Karpas-422 (cell line): ENCODE measurements at regions not wholly inside any gene's neighbourhood (a gene's known extent, or its start where the extent isn't known, plus 50 kb on each side); places are given as distances from the start of the nearest gene placed in this dataset.

Experiments used
- DNase-seq: peaks from one replicate; pipeline ENCODE4 v3.0.0-alpha.2; 2015
- H2AFZ ChIP-seq: fragments of 200-600 bp; sonication (generic); 2 replicates; pipeline ENCODE4 v1.6.1; 2014; ENCODE audit warnings: antibody characterized with exemption, low read length, mixed read lengths
- H3K27ac ChIP-seq: fragments of 200-600 bp; sonication (generic); 2 replicates; pipeline ENCODE4 v1.5.1; 2014; ENCODE audit warnings: mild to moderate bottlenecking, low read length, moderate library complexity
- H3K27me3 ChIP-seq: fragments of 200-600 bp; sonication (generic); 2 replicates; pipeline ENCODE4 v1.6.1; 2014; ENCODE audit warnings: low read length, mixed read lengths
- H3K36me3 ChIP-seq: fragments of 200-600 bp; sonication (generic); 2 replicates; pipeline ENCODE4 v1.6.1; 2014; ENCODE audit warnings: low read length, mixed read lengths; ENCODE audit not compliant: insufficient read depth
- H3K4me1 ChIP-seq: fragments of 200-600 bp; sonication (generic); 2 replicates; pipeline ENCODE4 v1.6.1; 2014; ENCODE audit warnings: mild to moderate bottlenecking, low read length, mixed read lengths
- H3K4me2 ChIP-seq: fragments of 200-600 bp; sonication (generic); 2 replicates; pipeline ENCODE4 v1.6.1; 2014; ENCODE audit warnings: low read length, low read depth, mild to moderate bottlenecking; ENCODE audit not compliant: poor library complexity, severe bottlenecking
- H3K4me3 ChIP-seq: fragments of 200-600 bp; sonication (generic); 2 replicates; pipeline ENCODE4 v1.5.1; 2014; ENCODE audit warnings: mild to moderate bottlenecking, antibody characterized with exemption, low read length, mixed read lengths
- H3K79me2 ChIP-seq: fragments of 200-600 bp; sonication (generic); 2 replicates; pipeline ENCODE4 v1.6.1; 2014; ENCODE audit warnings: mild to moderate bottlenecking, low read length, mixed read lengths
- H3K9ac ChIP-seq: fragments of 200-600 bp; sonication (generic); 2 replicates; pipeline ENCODE4 v1.6.0; 2014; ENCODE audit warnings: low read length
- H3K9me2 ChIP-seq: fragments of 200-600 bp; sonication (generic), shearing (Covaris generic); replicated peaks from 2 replicates; pipeline ENCODE4 v1.6.0; 2014; ENCODE audit warnings: mild to moderate bottlenecking, low read length, moderate library complexity; ENCODE audit not compliant: insufficient read depth
- H3K9me3 ChIP-seq: fragments of 300-700, 200-600 bp; sonication (generic); 2 replicates; pipeline ENCODE4 v1.6.1; 2014; ENCODE audit warnings: low read length, mixed read lengths
- H4K20me1 ChIP-seq: fragments of 200-600 bp; sonication (generic); 2 replicates; pipeline ENCODE4 v1.6.1; 2014; ENCODE audit warnings: mild to moderate bottlenecking, antibody characterized with exemption, low read length, low read depth; ENCODE audit not compliant: insufficient read depth

DNA sequence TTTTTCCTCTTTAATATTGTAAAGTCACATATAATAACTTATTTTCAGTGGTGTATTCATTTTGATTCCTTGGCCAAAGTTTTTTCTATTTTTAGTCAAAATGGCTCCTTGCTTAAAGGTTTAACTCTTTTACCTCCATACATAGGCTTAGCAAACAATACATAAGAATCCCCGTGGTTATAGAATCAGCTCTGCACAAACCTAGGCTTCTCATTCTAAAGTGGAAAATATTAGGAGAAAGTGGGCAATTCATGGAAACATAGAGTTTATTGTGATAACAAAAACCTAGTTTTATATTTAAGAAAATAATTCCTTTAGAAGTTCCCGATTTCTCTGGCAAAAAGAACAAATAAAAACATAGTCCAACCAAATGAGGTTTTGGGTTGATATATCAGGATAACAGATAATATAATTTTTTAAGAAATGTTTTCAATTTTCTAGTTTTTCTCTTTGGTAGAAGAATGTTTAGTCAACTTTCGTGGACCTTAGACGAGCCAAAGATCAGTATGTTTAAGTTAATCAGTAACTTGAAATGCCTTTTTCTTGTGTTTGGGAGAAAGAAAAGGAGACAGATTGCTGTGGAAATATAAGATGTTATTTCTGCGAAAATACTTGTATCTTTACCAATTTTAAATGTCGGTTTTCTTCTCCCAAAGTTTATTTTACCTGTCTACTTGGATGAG, 93.4 kb upstream of the KLF12 start:
- no peaks in the 10 kb centered on the region for H3K36me3 ChIP-seq
- no peaks in the 10 kb centered on the region for H3K9me2 ChIP-seq
- H3K4me1 ChIP-seq, result no peaks in the 10 kb centered on the region
- no peaks in the 10 kb centered on the region for H3K79me2 ChIP-seq
- no peak overlapping the region for H3K9ac ChIP-seq
- no peak overlapping the region for H3K27ac ChIP-seq
- DNase-seq, result no peak
- no peaks in the 10 kb centered on the region for H3K9me3 ChIP-seq
- H4K20me1 ChIP-seq, result no peaks in the 10 kb centered on the region
- H3K4me2 ChIP-seq, result no peak overlapping the region
- no peaks in the 10 kb centered on the region; the same call in 1 of the 2 replicates for H3K27me3 ChIP-seq
- no peak overlapping the region for H3K4me3 ChIP-seq
- H2AFZ ChIP-seq, result no peak overlapping the region

DNA sequence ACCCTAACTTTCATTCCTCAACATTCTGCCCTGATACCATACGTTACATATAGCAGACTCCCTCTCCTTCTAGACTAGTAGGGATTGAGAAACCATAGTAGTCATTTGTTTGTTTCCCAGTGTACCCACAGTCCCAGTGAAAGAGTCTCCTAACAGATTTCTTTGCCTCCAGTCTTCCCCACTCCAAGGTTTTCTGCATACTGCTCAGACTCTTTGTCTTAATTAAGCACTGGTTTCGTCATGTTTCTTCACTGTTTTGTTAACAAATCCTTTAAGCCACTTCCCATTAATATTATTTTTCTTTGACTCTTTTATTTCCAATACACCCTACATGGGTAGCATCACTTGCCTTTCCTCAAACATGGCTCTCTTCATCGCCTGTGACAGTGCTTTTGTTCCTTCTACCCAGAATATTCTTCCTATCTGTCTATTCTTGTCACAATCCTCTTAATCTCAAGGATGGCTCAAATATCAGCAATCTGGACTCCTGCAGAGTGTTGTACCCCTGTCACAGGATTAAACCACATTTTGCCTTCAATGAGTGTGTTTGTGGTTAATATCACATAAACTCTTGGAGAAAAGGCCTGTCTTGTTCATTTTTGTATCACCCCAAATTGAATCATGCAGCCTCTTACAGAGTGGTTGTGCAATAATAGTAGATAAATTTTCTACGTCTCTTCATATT, 92.7 kb upstream of the KLF12 start:
- H3K9me3 ChIP-seq, result no peaks in the 10 kb centered on the region
- no peak overlapping the region for H2AFZ ChIP-seq

DNA sequence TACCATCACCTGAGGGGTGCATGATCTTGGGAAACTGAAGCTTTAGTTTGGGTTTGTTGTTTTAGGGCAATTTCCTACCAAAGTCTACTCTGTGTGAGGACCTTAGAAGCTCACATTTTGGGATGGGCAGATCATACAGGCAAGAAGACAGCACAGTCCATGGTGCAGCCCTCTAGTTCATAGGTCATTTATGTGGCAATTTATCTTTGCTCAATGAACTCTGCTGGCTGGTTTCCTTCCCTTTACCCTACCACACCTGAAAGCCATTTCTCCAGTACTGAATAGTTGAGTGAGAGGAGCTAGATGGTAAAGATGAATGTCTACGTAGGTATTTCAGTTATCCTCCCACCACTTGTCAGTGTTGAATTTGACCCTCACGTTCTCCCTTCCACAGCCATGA, 87.5 kb upstream of the KLF12 start:
- no peak overlapping the region for H2AFZ ChIP-seq
- H3K27ac ChIP-seq, result no peak overlapping the region
- H3K9ac ChIP-seq, result no peak overlapping the region
- no peak overlapping the region for H3K4me2 ChIP-seq
- no peaks in the 10 kb centered on the region for H3K9me3 ChIP-seq
- no peaks in the 10 kb centered on the region for H3K9me2 ChIP-seq
- H3K27me3 ChIP-seq, result no peaks in the 10 kb centered on the region
- H3K36me3 ChIP-seq, result no peaks in the 10 kb centered on the region
- no peaks in the 10 kb centered on the region for H4K20me1 ChIP-seq
- no peaks in the 10 kb centered on the region for H3K4me1 ChIP-seq
- no peaks in the 10 kb centered on the region for H3K79me2 ChIP-seq
- DNase-seq, result no peak
- H3K4me3 ChIP-seq, result no peak overlapping the region

More for the DNA sequence above, 92.7 kb upstream of the KLF12 start:
- Histone ChIP-seq H3K4me3 (no peak overlapping the region), H3K9ac (no peak overlapping the region), H3K4me1 (no peaks in the 10 kb centered on the region), H3K9me2 (no peaks in the 10 kb centered on the region), H4K20me1 (no peaks in the 10 kb centered on the region), H3K27me3 (no peaks in the 10 kb centered on the region; the same call in 1 of the 2 replicates), H3K79me2 (no peaks in the 10 kb centered on the region), H3K36me3 (no peaks in the 10 kb centered on the region), H3K4me2 (no peak overlapping the region), H3K27ac (no peak overlapping the region)
- no peak for DNase-seq

DNA sequence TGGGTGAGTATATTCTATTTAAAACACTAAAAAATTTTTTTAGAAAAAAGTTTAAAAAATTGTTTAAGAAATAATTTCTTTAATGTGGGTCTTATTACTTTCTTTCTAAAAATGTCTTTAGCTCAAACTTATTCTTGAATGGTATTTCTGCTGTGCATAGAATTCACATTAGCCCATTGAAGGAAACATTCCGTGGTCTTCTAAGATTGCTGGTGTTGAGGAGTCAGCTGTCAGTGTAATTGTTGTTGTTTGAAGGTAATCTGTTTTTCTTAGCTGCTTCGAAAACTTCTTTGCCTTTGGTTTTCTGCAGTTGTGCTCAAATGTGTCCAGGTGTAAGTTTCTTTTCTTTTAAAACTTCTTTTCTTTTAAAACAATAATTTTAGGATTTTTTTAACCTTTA, 85.4 kb upstream of the KLF12 start:
- H4K20me1 ChIP-seq, result no peaks in the 10 kb centered on the region
- no peak for DNase-seq
- no peaks in the 10 kb centered on the region for H3K36me3 ChIP-seq
- H3K27ac ChIP-seq, result no peak overlapping the region
- H3K9me2 ChIP-seq, result no peaks in the 10 kb centered on the region
- no peak overlapping the region for H2AFZ ChIP-seq
- no peaks in the 10 kb centered on the region for H3K4me1 ChIP-seq
- H3K79me2 ChIP-seq, result no peaks in the 10 kb centered on the region
- no peaks in the 10 kb centered on the region for H3K27me3 ChIP-seq
- H3K9me3 ChIP-seq, result no peaks in the 10 kb centered on the region
- no peak overlapping the region for H3K4me3 ChIP-seq
- H3K9ac ChIP-seq, result no peak overlapping the region
- H3K4me2 ChIP-seq, result no peak overlapping the region

DNA sequence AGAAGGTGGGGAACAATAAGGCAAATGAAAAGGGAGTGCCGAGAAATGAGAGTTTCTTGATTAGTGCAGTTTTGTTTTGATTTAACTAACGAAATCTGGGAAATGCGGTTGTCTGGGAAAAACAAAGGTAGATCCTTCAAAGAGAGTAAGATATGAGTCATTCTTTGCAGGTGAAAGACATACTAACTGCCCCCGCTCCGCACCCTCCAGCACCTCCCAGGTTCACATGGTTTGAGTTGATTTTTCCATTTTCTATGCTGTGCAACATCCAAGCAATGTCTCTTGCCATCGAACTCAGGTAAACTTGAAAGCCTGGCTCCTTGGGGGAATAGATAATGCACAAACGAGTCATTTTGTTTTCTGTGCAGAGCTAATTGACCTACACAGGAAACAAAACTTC, 84.1 kb upstream of the KLF12 start:
- Histone ChIP-seq H2AFZ (no peak overlapping the region), H3K4me2 (no peak overlapping the region), H3K79me2 (no peaks in the 10 kb centered on the region), H3K9me3 (no peaks in the 10 kb centered on the region), H3K4me1 (no peaks in the 10 kb centered on the region), H3K9me2 (no peaks in the 10 kb centered on the region), H3K4me3 (no peak overlapping the region), H3K36me3 (no peaks in the 10 kb centered on the region), H3K9ac (no peak overlapping the region), H3K27ac (no peak overlapping the region), H4K20me1 (no peaks in the 10 kb centered on the region), H3K27me3 (no peaks in the 10 kb centered on the region)
- no peak for DNase-seq

DNA sequence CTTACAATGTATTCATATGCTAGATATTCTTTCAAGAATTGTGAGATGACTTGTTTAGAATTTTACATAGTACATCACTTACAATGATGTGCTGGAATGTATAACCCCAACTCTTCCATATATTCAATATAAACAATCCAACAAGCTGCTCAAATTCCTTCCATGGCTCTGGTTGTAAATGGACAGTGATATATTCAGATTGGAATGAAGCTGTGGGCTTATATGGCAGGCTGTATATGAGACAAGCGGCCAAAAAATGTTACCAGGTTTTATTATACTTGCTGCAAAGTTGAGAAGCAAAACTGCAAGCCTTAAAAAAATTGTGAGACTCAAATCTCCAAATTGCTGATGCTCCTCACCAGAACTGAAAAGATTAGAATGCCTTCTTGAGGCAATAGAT, 83.6 kb upstream of the KLF12 start:
- no peak overlapping the region for H3K4me3 ChIP-seq
- H4K20me1 ChIP-seq, result no peaks in the 10 kb centered on the region
- H3K27ac ChIP-seq, result no peak overlapping the region
- no peaks in the 10 kb centered on the region for H3K27me3 ChIP-seq
- no peaks in the 10 kb centered on the region for H3K79me2 ChIP-seq
- no peaks in the 10 kb centered on the region for H3K4me1 ChIP-seq
- H3K36me3 ChIP-seq, result no peaks in the 10 kb centered on the region
- H3K9me2 ChIP-seq, result no peaks in the 10 kb centered on the region
- no peak for DNase-seq
- H3K4me2 ChIP-seq, result no peak overlapping the region
- no peaks in the 10 kb centered on the region for H3K9me3 ChIP-seq
- H2AFZ ChIP-seq, result no peak overlapping the region
- H3K9ac ChIP-seq, result no peak overlapping the region

DNA sequence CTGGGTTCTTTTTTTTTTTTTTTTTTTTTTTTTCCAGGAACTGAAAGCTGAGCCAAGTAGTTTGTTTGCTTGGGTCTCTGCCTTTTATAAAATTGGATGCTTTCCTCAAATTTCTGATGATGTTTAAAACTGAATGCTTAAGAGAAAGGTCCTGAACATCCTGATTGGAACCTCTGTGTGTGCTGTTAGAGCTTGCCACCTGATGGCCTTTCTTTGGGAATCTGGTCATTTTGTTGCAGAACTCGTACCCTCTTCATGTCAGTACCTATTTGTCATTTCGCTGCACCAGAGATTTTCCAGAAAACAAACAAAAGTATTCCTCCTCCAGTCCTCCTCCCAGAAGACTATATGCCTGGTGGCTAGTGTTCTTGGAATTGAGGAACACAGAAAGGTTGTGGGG, 81.2 kb upstream of the KLF12 start:
- Histone ChIP-seq H3K9me2 (no peaks in the 10 kb centered on the region), H3K79me2 (no peaks in the 10 kb centered on the region), H3K9ac (no peak overlapping the region), H2AFZ (no peak overlapping the region), H4K20me1 (no peaks in the 10 kb centered on the region), H3K4me3 (no peak overlapping the region), H3K27ac (no peak overlapping the region), H3K4me1 (no peaks in the 10 kb centered on the region), H3K27me3 (no peaks in the 10 kb centered on the region), H3K4me2 (no peak overlapping the region), H3K36me3 (no peaks in the 10 kb centered on the region), H3K9me3 (no peaks in the 10 kb centered on the region)
- DNase-seq, result no peak

DNA sequence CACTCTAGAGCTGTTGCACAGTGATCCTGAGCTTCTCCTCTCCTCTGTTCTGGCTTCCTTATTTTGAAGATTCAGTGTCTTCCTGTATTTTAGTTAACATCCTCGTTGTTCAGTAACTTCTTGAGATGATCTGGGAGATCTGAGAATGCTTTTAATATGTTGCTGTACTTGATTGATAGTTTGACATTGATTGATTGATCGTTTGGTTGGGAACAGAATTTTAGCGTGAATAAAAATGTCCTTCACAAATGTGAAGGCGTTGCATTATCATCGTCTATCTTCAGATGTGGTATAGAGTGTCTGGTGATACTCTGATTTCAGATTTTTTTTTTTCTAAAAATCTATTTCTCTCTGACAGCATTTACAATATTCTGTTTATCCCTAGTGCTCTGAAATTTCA, 80.1 kb upstream of the KLF12 start:
- no peak for DNase-seq
- H3K27me3 ChIP-seq, result no peaks in the 10 kb centered on the region
- H3K36me3 ChIP-seq, result no peaks in the 10 kb centered on the region

More for the DNA sequence above, 80.1 kb upstream of the KLF12 start:
- no peaks in the 10 kb centered on the region for H3K9me3 ChIP-seq
- H3K4me2 ChIP-seq, result no peak overlapping the region
- H3K79me2 ChIP-seq, result no peaks in the 10 kb centered on the region
- no peak overlapping the region for H3K27ac ChIP-seq
- H2AFZ ChIP-seq, result no peak overlapping the region
- no peak overlapping the region for H3K9ac ChIP-seq
- H4K20me1 ChIP-seq, result no peaks in the 10 kb centered on the region
- H3K9me2 ChIP-seq, result no peaks in the 10 kb centered on the region
- H3K4me1 ChIP-seq, result no peaks in the 10 kb centered on the region
- H3K4me3 ChIP-seq, result no peak overlapping the region
